Gastroesophageal sphincter (tissue), 3 donors: ENCODE measurements at regions not wholly inside any gene's neighbourhood (a gene's known extent, or its start where the extent isn't known, plus 50 kb on each side); places are given as distances from the start of the nearest gene placed in this dataset.

Source experiments
- EP300 ChIP-seq: sonication (generic); formaldehyde crosslinking; IDR thresholded peaks from one replicate; pipeline ENCODE4 v1.6.1; 2017; ENCODE audit warnings: antibody characterized with exemption, mild to moderate bottlenecking
- POLR2A ChIP-seq, 2 donors: fragments of 450-650 bp; IDR thresholded peaks; one replicate each; pipeline ENCODE4 v1.6.1; 2017; ENCODE audit warnings: antibody characterized with exemption in 2 of 2, mild to moderate bottlenecking in 2 of 2, moderate library complexity in 1 of 2
- POLR2AphosphoS5 ChIP-seq: sonication (generic); formaldehyde crosslinking; IDR thresholded peaks from one replicate; pipeline ENCODE4 v1.6.1; 2017; ENCODE audit warnings: antibody characterized with exemption
- TF ChIP-seq, protein P1 (sequence below), 4 experiments: fragments of 200-600 bp in 2 of 4; fragments of 450-650 bp in 2 of 4; sonication (generic) in 1 of 4; IDR thresholded peaks; one replicate each; pipeline ENCODE4 v1.5.1; 2017 to 2019; ENCODE audit warnings: antibody characterized with exemption in 4 of 4, mild to moderate bottlenecking in 2 of 4, moderate library complexity in 2 of 4

DNA sequence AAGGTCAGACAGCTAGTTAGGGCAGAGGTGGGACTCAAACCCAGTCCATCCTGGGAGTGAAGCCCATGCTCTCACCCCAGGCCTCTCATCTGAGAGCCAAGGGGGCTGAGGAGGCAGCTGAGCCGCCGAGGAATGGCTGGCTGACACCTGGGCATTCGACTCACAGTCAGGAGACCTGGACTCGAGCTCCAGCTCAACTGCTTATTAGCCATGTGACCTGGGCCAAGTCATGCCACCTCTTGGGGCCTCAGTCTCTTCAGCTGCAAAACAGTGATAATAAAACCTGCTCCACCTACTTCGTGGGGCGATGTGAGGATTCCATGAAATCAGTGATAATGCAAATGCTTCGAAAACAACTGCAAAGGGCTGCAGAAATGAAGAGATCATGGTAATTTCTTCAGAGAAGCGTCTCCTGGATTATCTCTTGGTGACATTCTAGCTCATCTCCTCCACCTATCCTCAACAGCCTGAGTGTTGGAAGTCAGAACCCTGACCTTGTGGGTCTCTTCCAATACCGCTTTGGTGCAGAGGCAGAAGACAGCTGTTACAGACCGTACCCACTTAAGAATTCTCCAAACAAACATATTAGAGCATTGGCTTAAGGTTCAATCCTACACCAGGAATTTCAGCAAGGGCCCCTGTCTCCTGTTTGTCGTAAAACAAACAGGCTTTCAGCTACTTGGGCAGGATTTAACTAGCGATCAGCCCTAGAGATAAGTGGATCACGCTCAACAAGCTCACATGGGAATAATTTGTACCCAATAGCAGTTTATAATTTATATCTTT, 60.0 kb upstream of the PIM1 start:
- TF ChIP-seq, protein P1, sequence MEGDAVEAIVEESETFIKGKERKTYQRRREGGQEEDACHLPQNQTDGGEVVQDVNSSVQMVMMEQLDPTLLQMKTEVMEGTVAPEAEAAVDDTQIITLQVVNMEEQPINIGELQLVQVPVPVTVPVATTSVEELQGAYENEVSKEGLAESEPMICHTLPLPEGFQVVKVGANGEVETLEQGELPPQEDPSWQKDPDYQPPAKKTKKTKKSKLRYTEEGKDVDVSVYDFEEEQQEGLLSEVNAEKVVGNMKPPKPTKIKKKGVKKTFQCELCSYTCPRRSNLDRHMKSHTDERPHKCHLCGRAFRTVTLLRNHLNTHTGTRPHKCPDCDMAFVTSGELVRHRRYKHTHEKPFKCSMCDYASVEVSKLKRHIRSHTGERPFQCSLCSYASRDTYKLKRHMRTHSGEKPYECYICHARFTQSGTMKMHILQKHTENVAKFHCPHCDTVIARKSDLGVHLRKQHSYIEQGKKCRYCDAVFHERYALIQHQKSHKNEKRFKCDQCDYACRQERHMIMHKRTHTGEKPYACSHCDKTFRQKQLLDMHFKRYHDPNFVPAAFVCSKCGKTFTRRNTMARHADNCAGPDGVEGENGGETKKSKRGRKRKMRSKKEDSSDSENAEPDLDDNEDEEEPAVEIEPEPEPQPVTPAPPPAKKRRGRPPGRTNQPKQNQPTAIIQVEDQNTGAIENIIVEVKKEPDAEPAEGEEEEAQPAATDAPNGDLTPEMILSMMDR (IDR thresholded peaks at IDR 0.05) = no peak
- TF ChIP-seq POLR2A (IDR thresholded peaks at IDR 0.05) = no peak
- TF ChIP-seq POLR2AphosphoS5 = no peak
- TF ChIP-seq EP300 = no peak
